Suprapubic skin (tissue), 4 donors: ENCODE measurements at regions not wholly inside any gene's neighbourhood (a gene's known extent, or its start where the extent isn't known, plus 50 kb on each side); places are given as distances from the start of the nearest gene placed in this dataset.

Experiments used
- EP300 ChIP-seq: sonication (generic); formaldehyde crosslinking; IDR thresholded peaks from one replicate; pipeline ENCODE4 v1.6.1; 2017; ENCODE audit warnings: antibody characterized with exemption
- POLR2A ChIP-seq, 2 donors: fragments of 450-650 bp; IDR thresholded peaks; one replicate each; pipeline ENCODE4 v1.6.1; 2017; ENCODE audit warnings: antibody characterized with exemption in 2 of 2, mild to moderate bottlenecking in 2 of 2, moderate library complexity in 2 of 2
- POLR2AphosphoS5 ChIP-seq, 3 donors: sonication (generic); formaldehyde crosslinking; IDR thresholded peaks; one replicate each; pipeline ENCODE4 v1.6.1; 2017; ENCODE audit warnings: antibody characterized with exemption in 3 of 3
- TF ChIP-seq, protein P1 (sequence below), 2 donors: fragments of 200-600 bp in 1 of 2; fragments of 450-650 bp in 1 of 2; sonication (generic) in 1 of 2; IDR thresholded peaks; one replicate each; pipeline ENCODE4 v1.5.1; 2016 to 2019; ENCODE audit warnings: antibody characterized with exemption in 2 of 2, mild to moderate bottlenecking in 1 of 2, moderate library complexity in 1 of 2

DNA sequence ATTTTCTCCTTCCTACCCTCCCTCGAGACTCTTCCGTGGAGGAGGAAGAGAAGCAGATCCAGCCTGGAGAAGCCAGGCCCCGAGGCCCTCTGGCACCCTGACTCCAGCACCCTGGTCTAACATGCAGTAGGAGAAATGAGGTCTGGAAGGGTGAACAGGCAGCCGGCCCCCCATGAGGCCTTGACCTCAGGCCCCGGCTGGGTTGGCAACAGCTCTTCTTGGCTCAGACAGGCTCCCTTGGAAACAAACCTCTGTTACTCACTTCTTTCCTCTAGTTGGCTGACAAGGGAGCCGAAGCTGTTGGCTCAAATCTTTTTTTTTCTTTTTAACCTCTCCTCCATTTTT lies 73.4 kb downstream of the CPN2 start:
- TF ChIP-seq, protein P1, sequence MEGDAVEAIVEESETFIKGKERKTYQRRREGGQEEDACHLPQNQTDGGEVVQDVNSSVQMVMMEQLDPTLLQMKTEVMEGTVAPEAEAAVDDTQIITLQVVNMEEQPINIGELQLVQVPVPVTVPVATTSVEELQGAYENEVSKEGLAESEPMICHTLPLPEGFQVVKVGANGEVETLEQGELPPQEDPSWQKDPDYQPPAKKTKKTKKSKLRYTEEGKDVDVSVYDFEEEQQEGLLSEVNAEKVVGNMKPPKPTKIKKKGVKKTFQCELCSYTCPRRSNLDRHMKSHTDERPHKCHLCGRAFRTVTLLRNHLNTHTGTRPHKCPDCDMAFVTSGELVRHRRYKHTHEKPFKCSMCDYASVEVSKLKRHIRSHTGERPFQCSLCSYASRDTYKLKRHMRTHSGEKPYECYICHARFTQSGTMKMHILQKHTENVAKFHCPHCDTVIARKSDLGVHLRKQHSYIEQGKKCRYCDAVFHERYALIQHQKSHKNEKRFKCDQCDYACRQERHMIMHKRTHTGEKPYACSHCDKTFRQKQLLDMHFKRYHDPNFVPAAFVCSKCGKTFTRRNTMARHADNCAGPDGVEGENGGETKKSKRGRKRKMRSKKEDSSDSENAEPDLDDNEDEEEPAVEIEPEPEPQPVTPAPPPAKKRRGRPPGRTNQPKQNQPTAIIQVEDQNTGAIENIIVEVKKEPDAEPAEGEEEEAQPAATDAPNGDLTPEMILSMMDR (IDR thresholded peaks at IDR 0.05): no peak
- TF ChIP-seq POLR2A (IDR thresholded peaks at IDR 0.05) (no peak), POLR2AphosphoS5 (IDR thresholded peaks at IDR 0.05) (no peak), EP300 (no peak)
